ENCODE measurements at regions not wholly inside any gene's neighbourhood (a gene's known extent, or its start where the extent isn't known, plus 50 kb on each side); places are given as distances from the start of the nearest gene placed in this dataset.

DNA sequence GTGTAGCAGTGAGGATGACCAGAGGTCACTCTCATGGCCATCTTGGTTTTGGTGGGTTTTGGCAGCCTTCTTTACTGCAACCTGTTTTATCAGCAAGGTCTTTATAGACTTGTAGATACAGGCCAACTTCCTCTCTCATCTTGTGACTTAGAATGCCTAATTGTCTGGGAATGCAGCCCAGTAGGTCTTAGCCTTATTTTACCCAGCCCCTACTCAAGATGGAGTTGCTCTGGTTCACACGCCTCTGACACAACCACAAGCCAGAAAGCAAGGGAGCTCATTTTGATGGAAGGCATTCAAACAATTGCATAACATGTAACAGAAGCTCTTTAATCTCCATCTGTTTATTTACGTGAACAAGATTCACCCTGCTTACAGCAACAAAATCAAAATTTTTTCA is 492.0 kb upstream of the SULF2 start:
- Histone ChIP-seq H3K36me3 (ENCODE audit: control insufficient read depth in 2 of 2, insufficient read depth in 2 of 2, low read length in 1 of 2) (no peaks in the 10 kb centered on the region), H3K9me3 (replicated peaks; ENCODE audit: control insufficient read depth, insufficient read depth, low read length) (no peaks in the 10 kb centered on the region), H3K27ac (ENCODE audit: control insufficient read depth, insufficient read depth) (no peak overlapping the region), H3K27me3 (replicated peaks in 1 of 2; ENCODE audit: control insufficient read depth in 2 of 2, insufficient read depth in 2 of 2, low read length in 1 of 2) (no peaks in the 10 kb centered on the region; a peak in 1 of 4 replicates), H4K20me1 (ENCODE audit: control insufficient read depth, insufficient read depth) (no peaks in the 10 kb centered on the region), H3K79me2 (ENCODE audit: control insufficient read depth, insufficient read depth, low read length) (no peaks in the 10 kb centered on the region), H3K4me1 (ENCODE audit: control insufficient read depth, insufficient read depth, low read length) (no peaks in the 10 kb centered on the region), H3K4me3 (no peak overlapping the region), H3K4me2 (ENCODE audit: control insufficient read depth, insufficient read depth) (no peak overlapping the region), H2AFZ (ENCODE audit: control insufficient read depth, low read depth, low read length) (no peak overlapping the region), H3K9ac (ENCODE audit: control insufficient read depth, insufficient read depth, low read length) (no peak overlapping the region)
- ATAC-seq (no peak), DNase-seq (ENCODE audit: low read depth, low spot score) (no peak), FAIRE-seq (no peak)
- POLR2A ChIA-PET, result no interaction called here
- intact Hi-C loops (cut with micrococcal nuclease; ENCODE audit: unreplicated experiment) (no loop called here), in situ Hi-C loops (cut with MboI) (no loop called here)
- TF ChIP-seq MEF2B (IDR thresholded peaks at IDR 0.05; ENCODE audit: partially characterized antibody, poor library complexity, severe bottlenecking) (no peak), ZZZ3 (IDR thresholded peaks at IDR 0.05; ENCODE audit: control insufficient read depth, insufficient read length, low read depth) (no peak), HDGF (IDR thresholded peaks at IDR 0.05) (no peak), SMARCA5 (IDR thresholded peaks at IDR 0.05) (no peak), SUZ12 (IDR thresholded peaks at IDR 0.05; ENCODE audit: unreplicated experiment) (no peak), ZBTB33 (IDR thresholded peaks at IDR 0.05) (no peak), SIX5 (IDR thresholded peaks at IDR 0.05; ENCODE audit: low read depth, low read length, severe bottlenecking) (no peak), CHD4 (IDR thresholded peaks at IDR 0.05) (no peak), WRNIP1 (IDR thresholded peaks at IDR 0.05; ENCODE audit: borderline replicate concordance, low read depth, low read length) (no peak), SIN3A (IDR thresholded peaks at IDR 0.05; ENCODE audit: low read depth, low read length) (no peak), SUPT20H (IDR thresholded peaks at IDR 0.05; ENCODE audit: borderline replicate concordance, control insufficient read depth, low read depth, low read length) (no peak), GABPA (IDR thresholded peaks at IDR 0.05; ENCODE audit: low read depth) (no peak), ZSCAN29 (IDR thresholded peaks at IDR 0.05) (no peak)
- RAD21 ChIA-PET (ENCODE audit: unreplicated experiment), result no interaction called here
- 48% methylated on average over 2 of the region's 2 CpGs for WGBS (ENCODE audit: insufficient coverage, insufficient replicate concordance, low lambda C conversion rate, missing lambda C conversion rate)
- BruUV-seq (replicated peaks), result no TSS peak
- CTCF ChIA-PET, result no interaction called here
- SMC1A ChIA-PET (ENCODE audit: uncharacterized antibody, unreplicated experiment), result interaction anchor here (0.9 kb wide), 1 partner anchor 76 kb away, joined by 3 read pairs; no protein-coding TSS in a partner anchor
